ENCODE measurements at regions not wholly inside any gene's neighbourhood (a gene's known extent, or its start where the extent isn't known, plus 50 kb on each side); places are given as distances from the start of the nearest gene placed in this dataset.

GRCh38 chr3:106566277-106566676 lies 697.5 kb upstream of the CBLB start:
- TF ChIP-seq CTCF (IDR thresholded peaks at IDR 0.05) (no peak), POLR2A (IDR thresholded peaks at IDR 0.05) (no peak)

Measured in uterus (tissue), 2 donors.